Activated CD4-positive, alpha-beta T cell treated with anti-CD3 and anti-CD28 coated beads, Interleukin-2, amount 10 ng/mL, durations not matched to agents 7 days and 5 days (primary cell): ENCODE measurements at regions not wholly inside any gene's neighbourhood (a gene's known extent, or its start where the extent isn't known, plus 50 kb on each side); places are given as distances from the start of the nearest gene placed in this dataset.
"Not testable (repeated sequence)": the region's sequence is repeated elsewhere in the genome, so short reads cannot be mapped to it uniquely, and the experiment has no call there.

Source experiments
- CTCF ChIA-PET: fragments of 350-600 bp; sonication (Branson Sonifier 250); formaldehyde crosslinking; loops from one replicate; lab custom pipeline; 2021; ENCODE audit warnings: antibody characterized with exemption; lab: Charles Lee
- POLR2A ChIA-PET: fragments of 350-600 bp; sonication (Branson Sonifier 250); formaldehyde crosslinking; loops from one replicate; lab custom pipeline; 2021; ENCODE audit warnings: antibody characterized with exemption; lab: Charles Lee
- DNase-seq: peaks from one replicate; pipeline ENCODE4 v3.0.0-alpha.2; 2020
- H3K27ac Mint-ChIP-seq: one replicate; pipeline ENCODE4 v1.8.0; 2021; ENCODE audit warnings: mild to moderate bottlenecking, moderate library complexity, mixed read lengths
- H3K27me3 Mint-ChIP-seq: one replicate; pipeline ENCODE4 v1.8.0; 2021; ENCODE audit warnings: mixed read lengths
- H3K36me3 Mint-ChIP-seq: one replicate; pipeline ENCODE4 v1.8.0; 2021; ENCODE audit warnings: low read depth, mixed read lengths
- H3K4me1 Mint-ChIP-seq: one replicate; pipeline ENCODE4 v1.8.0; 2021; ENCODE audit warnings: mixed read lengths
- H3K4me3 Mint-ChIP-seq: one replicate; pipeline ENCODE4 v1.8.0; 2021; ENCODE audit warnings: mild to moderate bottlenecking, moderate library complexity, mixed read lengths
- H3K9me3 Mint-ChIP-seq: one replicate; pipeline ENCODE4 v1.8.0; 2021; ENCODE audit warnings: mixed read lengths

DNA sequence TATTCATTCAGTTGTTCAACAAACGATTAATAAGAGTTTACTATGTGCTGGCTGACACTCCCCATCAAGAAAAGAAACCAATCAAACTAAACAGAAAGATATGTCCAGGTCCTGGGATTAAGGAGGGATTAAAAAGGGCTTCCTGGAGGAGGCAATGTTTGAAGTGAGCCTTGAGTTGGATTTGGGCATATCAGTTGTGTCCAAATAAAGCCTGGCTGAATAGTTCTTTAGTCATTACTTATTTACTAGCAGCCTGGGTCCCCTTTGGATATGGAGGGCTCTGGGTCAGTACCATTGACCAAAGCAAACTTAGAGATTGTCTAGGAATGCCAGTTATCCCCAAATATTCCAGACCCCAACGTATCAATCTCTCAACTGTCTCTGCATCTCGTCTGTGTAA, 117.7 kb downstream of the COPRS start:
- peaks cover 27% of the 10 kb centered on the region for H3K27me3 Mint-ChIP-seq
- no peaks in the 10 kb centered on the region for H3K4me1 Mint-ChIP-seq
- H3K4me3 Mint-ChIP-seq: no peak overlapping the region
- no peak overlapping the region for H3K27ac Mint-ChIP-seq
- H3K36me3 Mint-ChIP-seq: no peaks in the 10 kb centered on the region
- CTCF ChIA-PET: interaction anchor here (0.6 kb wide), 1 partner anchor 60 kb away, joined by 3 read pairs; no protein-coding TSS in a partner anchor
- H3K9me3 Mint-ChIP-seq: no peaks in the 10 kb centered on the region
- POLR2A ChIA-PET: no interaction called here
- DNase-seq: no peak

DNA sequence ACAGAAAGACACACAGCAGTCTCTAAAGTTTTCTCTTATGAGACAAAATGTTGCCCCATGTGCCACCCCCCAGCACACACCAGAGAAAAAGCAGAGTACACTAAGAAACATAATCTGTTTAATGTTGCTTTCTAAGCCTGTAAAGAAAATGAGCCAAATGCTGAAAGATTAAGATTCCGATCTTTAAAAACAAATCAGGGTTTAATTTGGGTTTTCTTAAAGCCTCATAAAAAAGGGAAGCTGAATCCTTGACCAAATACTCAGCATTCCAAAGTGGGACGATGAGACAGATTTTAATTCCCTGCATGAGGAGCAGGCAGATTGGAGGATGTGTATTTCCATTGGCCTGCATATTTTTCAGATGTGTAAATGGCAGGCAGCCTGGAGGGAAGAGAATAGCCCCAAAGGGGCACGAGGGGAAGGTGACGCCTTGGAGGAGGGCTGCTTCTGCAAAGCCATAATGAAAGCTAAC, 118.4 kb downstream of the COPRS start:
- no peaks in the 10 kb centered on the region for H3K36me3 Mint-ChIP-seq
- H3K4me1 Mint-ChIP-seq: no peaks in the 10 kb centered on the region
- CTCF ChIA-PET: no interaction called here
- H3K27ac Mint-ChIP-seq: no peak overlapping the region
- no peak for DNase-seq
- POLR2A ChIA-PET: no interaction called here
- no peaks in the 10 kb centered on the region for H3K9me3 Mint-ChIP-seq
- H3K4me3 Mint-ChIP-seq: no peak overlapping the region
- H3K27me3 Mint-ChIP-seq: peaks cover 27% of the 10 kb centered on the region

DNA sequence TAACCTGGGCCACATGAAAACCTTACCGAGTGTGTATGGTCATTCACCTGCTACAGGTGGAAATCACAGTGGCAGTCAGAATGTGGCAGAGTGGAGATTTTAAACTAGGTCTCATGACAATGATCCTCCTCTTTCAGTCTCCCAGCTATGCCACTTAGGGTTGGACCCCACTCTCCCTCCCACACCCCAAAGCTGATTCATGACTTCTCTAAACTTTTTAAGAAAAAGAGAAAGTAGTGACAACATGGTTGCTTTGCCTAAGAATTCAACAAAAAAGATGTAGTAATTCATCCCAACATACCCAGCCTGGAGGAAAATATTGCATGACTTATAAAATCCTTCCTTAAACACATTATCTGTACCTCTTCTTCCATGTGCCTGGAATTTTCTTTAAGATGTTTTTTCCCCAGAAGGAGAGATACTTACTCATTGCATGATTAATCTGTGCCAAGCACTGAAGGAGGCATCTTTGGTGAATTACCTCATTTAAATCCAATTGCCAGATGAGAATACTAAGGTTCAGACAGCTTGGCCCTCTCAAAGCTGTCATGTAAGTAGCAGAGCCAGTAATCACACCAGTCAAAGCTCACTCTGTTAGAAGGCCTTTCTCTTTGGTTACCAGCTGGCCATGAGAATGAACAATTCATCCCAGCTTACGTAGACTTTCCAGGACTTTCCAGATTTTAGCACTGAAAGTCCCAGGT, 119.9 kb downstream of the COPRS start:
- no peak overlapping the region for H3K27ac Mint-ChIP-seq
- ChIA-PET CTCF (no interaction called here), POLR2A (no interaction called here)
- H3K9me3 Mint-ChIP-seq: no peaks in the 10 kb centered on the region
- no peaks in the 10 kb centered on the region for H3K36me3 Mint-ChIP-seq
- no peaks in the 10 kb centered on the region for H3K4me1 Mint-ChIP-seq
- H3K27me3 Mint-ChIP-seq: peaks cover 20% of the 10 kb centered on the region
- H3K4me3 Mint-ChIP-seq: no peak overlapping the region
- no peak for DNase-seq

DNA sequence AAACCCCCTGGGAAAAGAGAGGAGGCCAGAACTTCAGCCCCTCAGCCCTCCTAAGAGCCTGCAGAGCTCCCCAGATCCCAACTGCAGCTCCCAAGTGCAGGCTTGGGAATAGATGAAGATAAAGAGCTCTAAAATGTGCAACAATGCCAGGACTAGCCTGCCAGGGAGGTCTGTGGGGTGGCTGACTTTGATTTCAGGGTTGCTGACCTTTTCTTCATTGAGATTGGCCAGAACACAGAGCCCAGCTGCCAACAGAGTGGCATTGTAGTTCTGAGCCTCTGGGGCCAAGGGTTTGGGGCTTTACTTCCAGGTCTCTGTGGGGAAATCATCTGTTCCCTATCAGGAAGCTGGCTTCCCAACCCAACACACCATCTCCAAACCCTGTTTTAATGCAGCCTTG, 120.6 kb downstream of the COPRS start:
- H3K4me1 Mint-ChIP-seq: no peaks in the 10 kb centered on the region
- peaks cover 13% of the 10 kb centered on the region for H3K27me3 Mint-ChIP-seq
- CTCF ChIA-PET: no interaction called here
- no peaks in the 10 kb centered on the region for H3K9me3 Mint-ChIP-seq
- H3K27ac Mint-ChIP-seq: no peak overlapping the region
- no peak for DNase-seq
- H3K4me3 Mint-ChIP-seq: no peak overlapping the region
- POLR2A ChIA-PET: no interaction called here
- no peaks in the 10 kb centered on the region for H3K36me3 Mint-ChIP-seq

DNA sequence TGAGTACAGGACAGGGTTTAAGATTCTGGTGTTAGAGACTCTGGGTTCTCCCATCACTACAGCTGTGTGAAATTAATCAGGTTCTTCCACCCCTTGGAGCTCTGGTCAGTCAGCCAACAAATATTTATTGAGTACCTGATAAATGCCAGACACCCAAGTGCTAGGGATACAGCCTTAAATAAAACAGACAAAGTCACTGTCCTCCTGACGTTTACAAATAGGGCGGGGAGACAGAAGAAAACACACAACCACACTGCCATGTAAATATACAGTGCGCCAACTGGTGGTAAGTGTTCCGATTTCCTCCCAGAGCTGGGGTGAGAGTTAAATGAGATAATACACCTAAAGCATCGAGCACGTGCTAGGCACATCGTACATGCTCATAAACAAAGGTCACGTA, 121.0 kb downstream of the COPRS start:
- POLR2A ChIA-PET: no interaction called here
- Mint-ChIP-seq H3K36me3 (no peaks in the 10 kb centered on the region), H3K4me3 (no peak overlapping the region), H3K4me1 (no peaks in the 10 kb centered on the region), H3K9me3 (no peaks in the 10 kb centered on the region), H3K27me3 (peaks cover 10% of the 10 kb centered on the region), H3K27ac (no peak overlapping the region)
- CTCF ChIA-PET: no interaction called here
- no peak for DNase-seq

DNA sequence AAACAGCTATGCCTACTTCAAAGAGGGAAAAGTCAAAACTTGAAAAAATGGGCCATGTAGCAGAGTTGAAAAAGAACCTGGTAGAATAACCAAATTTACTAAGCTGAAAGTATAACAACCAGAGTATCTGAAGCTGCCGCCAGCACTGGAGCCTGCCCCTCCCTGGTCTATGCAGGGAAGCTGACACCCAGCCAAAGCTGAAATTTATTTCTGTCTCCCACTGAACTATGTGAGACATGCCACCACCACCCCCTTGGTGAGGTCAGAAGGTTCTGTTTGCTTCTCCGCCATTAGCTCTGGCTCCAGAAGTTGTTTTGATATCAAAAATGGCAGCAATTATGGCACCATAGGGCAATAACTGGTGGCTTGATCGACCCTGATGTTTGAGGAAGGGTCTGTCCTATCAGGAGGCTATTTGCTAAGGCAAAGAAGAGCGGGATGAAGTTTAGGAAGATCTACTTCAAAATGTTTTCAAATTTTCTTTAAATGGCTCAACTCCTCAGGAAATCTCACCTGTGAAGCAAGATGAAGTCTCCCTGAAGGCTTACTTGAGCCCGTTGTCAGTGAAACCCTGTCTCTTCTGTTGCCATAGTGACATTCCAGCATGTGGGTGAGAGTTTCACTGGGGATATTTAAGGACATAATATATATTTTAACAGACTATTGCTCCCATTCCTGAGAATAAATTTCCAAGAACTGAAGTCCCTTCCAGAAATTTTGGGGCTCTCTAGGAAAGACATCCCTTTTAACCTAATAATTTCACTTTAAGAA, 122.0 kb downstream of the COPRS start:
- Mint-ChIP-seq H3K27ac (no peak overlapping the region), H3K4me3 (no peak overlapping the region), H3K36me3 (no peaks in the 10 kb centered on the region), H3K9me3 (peaks cover 2% of the 10 kb centered on the region), H3K27me3 (peaks cover 7% of the 10 kb centered on the region), H3K4me1 (no peaks in the 10 kb centered on the region)
- DNase-seq: no peak
- CTCF ChIA-PET: no interaction called here
- POLR2A ChIA-PET: no interaction called here

DNA sequence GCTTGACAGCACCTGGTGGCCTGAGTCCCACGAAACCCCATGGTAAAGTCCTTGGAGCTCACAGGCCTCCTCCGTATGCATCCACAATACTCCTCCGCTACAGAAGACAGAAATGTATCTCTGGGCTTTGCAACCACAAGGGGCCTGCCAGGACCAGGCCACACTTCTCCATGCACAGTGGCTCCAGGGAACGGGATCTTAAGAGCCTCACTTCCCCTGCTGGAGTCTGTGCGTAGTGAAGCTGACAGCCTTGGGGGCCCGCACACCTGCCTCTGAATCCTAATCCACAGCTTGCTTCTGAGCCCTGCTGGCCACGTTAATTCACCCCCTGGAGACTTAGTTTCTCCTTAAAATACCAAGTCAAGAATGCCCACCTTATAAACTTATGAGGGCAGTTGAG, 125.7 kb downstream of the COPRS start:
- no peak for DNase-seq
- no peaks in the 10 kb centered on the region for H3K36me3 Mint-ChIP-seq
- peaks cover 5% of the 10 kb centered on the region for H3K9me3 Mint-ChIP-seq
- H3K4me3 Mint-ChIP-seq: no peak overlapping the region
- no peaks in the 10 kb centered on the region for H3K4me1 Mint-ChIP-seq
- POLR2A ChIA-PET: no interaction called here
- no peak overlapping the region for H3K27ac Mint-ChIP-seq
- CTCF ChIA-PET: interaction anchor here (1.3 kb wide), 1 partner anchor 27 kb away, joined by 4 read pairs; no protein-coding TSS in a partner anchor
- peaks cover 3% of the 10 kb centered on the region for H3K27me3 Mint-ChIP-seq

DNA sequence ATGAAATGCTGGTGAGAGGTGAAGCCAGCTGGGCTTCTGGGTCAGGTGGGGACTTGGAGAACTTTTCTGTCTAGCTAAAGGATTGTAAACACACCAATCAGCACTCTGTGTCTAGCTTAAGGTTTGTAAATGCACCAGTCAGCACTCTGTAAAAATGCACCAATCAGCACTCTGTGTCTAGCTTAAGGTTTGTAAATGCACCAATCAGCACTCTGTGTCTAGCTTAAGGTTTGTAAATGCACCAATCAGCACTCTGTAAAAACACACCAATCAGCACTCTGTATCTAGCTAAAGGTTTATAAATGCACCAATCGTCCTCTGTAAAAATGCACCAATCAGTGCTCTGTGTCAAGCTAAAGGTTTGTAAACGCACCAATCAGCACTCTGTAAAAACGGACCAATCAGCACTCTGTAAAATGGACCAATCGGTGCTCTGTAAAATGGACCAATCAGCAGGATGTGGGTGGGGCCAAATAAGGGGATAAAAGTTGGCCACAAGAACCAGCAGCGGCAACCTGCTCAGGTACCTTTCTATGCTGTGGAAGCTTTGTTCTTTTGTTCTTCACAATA, 127.4 kb downstream of the COPRS start:
- H3K36me3 Mint-ChIP-seq, H3K4me3 Mint-ChIP-seq, H3K4me1 Mint-ChIP-seq, H3K27me3 Mint-ChIP-seq, H3K9me3 Mint-ChIP-seq, DNase-seq: not testable (repeated sequence)
- peak overlapping the region; percentile 36 for H3K27ac Mint-ChIP-seq
- ChIA-PET POLR2A (interaction anchor here (0.5 kb wide), 1 partner anchor 43 kb away, joined by 3 read pairs; no protein-coding TSS in a partner anchor), CTCF (interaction anchor here (0.5 to 1.2 kb wide), 2 partner anchors 11 to 377 kb away, joined by 3 to 4 read pairs; no protein-coding TSS in a partner anchor)

DNA sequence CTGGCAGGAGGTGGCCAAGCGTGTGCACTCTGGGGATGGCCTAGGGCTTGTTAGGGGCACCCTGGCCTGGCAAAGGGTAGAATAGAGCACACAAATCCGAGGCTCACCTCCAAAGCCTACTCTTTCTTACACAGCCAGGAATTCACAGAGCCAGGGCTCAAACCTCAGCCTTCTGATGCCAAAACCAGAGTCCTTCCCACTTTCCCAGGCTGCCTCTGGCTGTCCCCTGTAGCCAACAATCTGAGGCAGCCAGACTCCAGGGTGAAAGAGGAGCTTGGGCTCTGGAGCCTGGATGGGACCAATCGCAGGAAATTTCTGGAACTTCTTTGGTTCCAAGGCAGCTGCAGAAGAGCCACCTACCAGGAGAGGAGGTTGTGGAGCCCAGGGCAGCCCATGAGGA, 127.9 kb downstream of the COPRS start:
- DNase-seq: no peak
- no peaks in the 10 kb centered on the region for H3K4me1 Mint-ChIP-seq
- H3K36me3 Mint-ChIP-seq: no peaks in the 10 kb centered on the region
- no peaks in the 10 kb centered on the region for H3K27me3 Mint-ChIP-seq
- peak overlapping the region; percentile 36 for H3K27ac Mint-ChIP-seq
- CTCF ChIA-PET: interaction anchor here (1.2 kb wide), 1 partner anchor 12 kb away, joined by 4 read pairs; no protein-coding TSS in a partner anchor
- no peak overlapping the region for H3K4me3 Mint-ChIP-seq
- POLR2A ChIA-PET: interaction anchor here (0.5 kb wide), 1 partner anchor 42 kb away, joined by 3 read pairs; no protein-coding TSS in a partner anchor
- H3K9me3 Mint-ChIP-seq: peaks cover 5% of the 10 kb centered on the region

DNA sequence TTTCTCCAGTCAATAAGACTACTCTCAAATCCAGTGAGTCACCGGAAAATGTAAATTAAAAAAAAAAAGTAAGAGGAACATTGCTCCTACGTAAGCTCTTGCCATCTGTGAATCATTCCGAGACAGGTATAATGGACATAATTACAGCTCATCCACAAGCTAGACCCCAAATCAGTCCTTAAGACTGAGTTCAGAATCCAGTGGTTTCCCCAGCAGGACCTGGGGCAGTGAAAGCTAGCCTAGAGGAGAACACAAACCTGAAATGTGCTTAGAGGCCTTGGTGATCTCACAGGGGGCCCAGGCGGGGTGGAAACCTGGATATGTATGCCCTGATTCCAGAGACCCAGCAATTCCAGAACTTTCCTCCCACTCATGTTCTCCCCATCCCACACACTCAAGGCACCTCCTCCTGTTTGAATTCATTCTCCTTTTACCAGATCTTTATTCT, 132.0 kb downstream of the COPRS start:
- DNase-seq: no peak
- POLR2A ChIA-PET: no interaction called here
- peaks cover 3% of the 10 kb centered on the region for H3K9me3 Mint-ChIP-seq
- H3K4me1 Mint-ChIP-seq: no peaks in the 10 kb centered on the region
- no peak overlapping the region for H3K4me3 Mint-ChIP-seq
- H3K27ac Mint-ChIP-seq: no peak overlapping the region
- H3K36me3 Mint-ChIP-seq: no peaks in the 10 kb centered on the region
- CTCF ChIA-PET: no interaction called here
- no peaks in the 10 kb centered on the region for H3K27me3 Mint-ChIP-seq

DNA sequence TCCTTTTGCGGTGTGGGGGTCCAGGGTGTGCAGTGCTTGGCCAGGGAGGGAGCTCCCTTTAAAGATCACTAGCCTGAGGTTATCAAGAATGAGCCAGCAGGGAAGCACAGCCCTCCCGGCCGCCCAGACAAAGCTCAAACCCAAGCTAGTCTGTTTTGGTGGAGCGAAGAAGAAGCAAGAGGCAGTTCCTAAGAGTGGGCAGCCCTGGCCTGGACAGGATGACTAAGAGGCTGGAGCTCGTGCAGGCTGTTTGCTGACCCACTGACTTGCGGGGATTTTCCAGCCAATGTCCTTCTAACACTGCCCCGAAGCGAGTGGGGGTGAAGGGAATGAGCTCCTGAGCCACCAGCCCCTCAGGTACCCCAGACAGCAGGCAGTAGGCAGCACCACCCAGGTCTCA, 134.4 kb downstream of the COPRS start:
- no peaks in the 10 kb centered on the region for H3K4me1 Mint-ChIP-seq
- POLR2A ChIA-PET: no interaction called here
- DNase-seq: no peak
- no peak overlapping the region for H3K4me3 Mint-ChIP-seq
- H3K27ac Mint-ChIP-seq: no peak overlapping the region
- no peaks in the 10 kb centered on the region for H3K9me3 Mint-ChIP-seq
- H3K36me3 Mint-ChIP-seq: no peaks in the 10 kb centered on the region
- CTCF ChIA-PET: no interaction called here
- H3K27me3 Mint-ChIP-seq: peaks cover 2% of the 10 kb centered on the region

DNA sequence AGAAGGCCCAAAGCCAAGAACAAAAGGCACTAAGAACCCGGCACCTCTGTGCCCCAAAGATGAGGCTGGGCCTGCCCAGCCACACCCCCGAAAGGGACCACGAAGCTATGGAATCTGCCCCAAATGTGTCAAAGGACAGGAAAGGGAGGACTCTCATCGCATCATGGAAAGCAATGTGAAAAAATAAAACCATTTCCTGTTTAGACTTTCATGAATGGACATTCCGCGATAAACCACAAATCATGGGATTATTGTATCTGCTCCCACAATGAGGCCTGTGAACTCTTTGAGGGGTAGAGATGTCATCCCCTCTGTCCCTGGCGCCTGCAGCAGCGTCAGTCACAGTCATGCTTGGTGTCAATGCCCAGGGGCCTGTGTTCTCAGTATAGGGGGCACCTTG, 135.0 kb downstream of the COPRS start:
- no peaks in the 10 kb centered on the region for H3K9me3 Mint-ChIP-seq
- CTCF ChIA-PET: no interaction called here
- POLR2A ChIA-PET: no interaction called here
- no peaks in the 10 kb centered on the region for H3K4me1 Mint-ChIP-seq
- no peak overlapping the region for H3K4me3 Mint-ChIP-seq
- H3K27ac Mint-ChIP-seq: no peak overlapping the region
- no peak for DNase-seq
- peaks cover 2% of the 10 kb centered on the region for H3K27me3 Mint-ChIP-seq
- H3K36me3 Mint-ChIP-seq: no peaks in the 10 kb centered on the region
